PC-3 (cell line): ENCODE measurements at regions not wholly inside any gene's neighbourhood (a gene's known extent, or its start where the extent isn't known, plus 50 kb on each side); places are given as distances from the start of the nearest gene placed in this dataset.

Experiments used
- ATAC-seq: fragments of 200-7000 bp; cut with Tn5 transposase; 2 replicates; pipeline ENCODE4 v1.9.1; 2020; ENCODE audit warnings: mild to moderate bottlenecking, moderate library complexity
- BruUV-seq: library from RNA; stranded (reverse); fragments of 400-500 nt; replicated peaks from 2 replicates; lab custom pipeline; 2021; lab: Mats Ljungman, UMichigan
- CTCF ChIA-PET: fragments of 300-600 bp; sonication (Branson Sonifier 250); formaldehyde crosslinking; loops from one replicate; lab custom pipeline; 2022; ENCODE audit warnings: antibody characterized with exemption; lab: Charles Lee
- POLR2A ChIA-PET: fragments of 300-600 bp; sonication (Branson Sonifier 250); formaldehyde crosslinking; loops from one replicate; lab custom pipeline; 2022; ENCODE audit warnings: antibody characterized with exemption; ENCODE audit not compliant: unreplicated experiment; lab: Charles Lee
- DNase-seq: peaks from one replicate; pipeline ENCODE4 v3.0.0-alpha.2; 2015
- H2AFZ ChIP-seq: fragments of 300-600 bp; sonication (generic); 2 replicates; pipeline ENCODE4 v1.6.0; 2016; ENCODE audit warnings: antibody characterized with exemption, low read length
- H3F3A ChIP-seq: fragments of 300-600 bp; sonication (generic); one replicate; pipeline ENCODE4 v1.6.0; 2017; ENCODE audit warnings: antibody characterized with exemption, low read length, control low read depth, mild to moderate bottlenecking; ENCODE audit not compliant: unreplicated experiment
- H3K27ac ChIP-seq: fragments of 300-600 bp; sonication (generic); 2 replicates; pipeline ENCODE4 v1.5.1; 2016; ENCODE audit warnings: mild to moderate bottlenecking, low read length
- H3K27me3 ChIP-seq: fragments of 300-600 bp; sonication (generic); 2 replicates; pipeline ENCODE4 v1.6.1; 2016; ENCODE audit warnings: low read length, mixed read lengths
- H3K36me3 ChIP-seq: fragments of 300-600 bp; sonication (generic); 2 replicates; pipeline ENCODE4 v1.6.1; 2016; ENCODE audit warnings: low read depth, mixed run types, low read length, mixed read lengths
- H3K4me1 ChIP-seq: fragments of 300-600 bp; sonication (generic); 2 replicates; pipeline ENCODE4 v1.5.1; 2016; ENCODE audit warnings: low read length; ENCODE audit not compliant: insufficient read depth
- H3K4me2 ChIP-seq: fragments of 300-600 bp; sonication (generic); 2 replicates; pipeline ENCODE4 v1.6.0; 2016; ENCODE audit warnings: low read length
- H3K4me3 ChIP-seq: fragments of 300-600 bp; sonication (generic); 2 replicates; pipeline ENCODE4 v1.5.1; 2016; ENCODE audit warnings: mild to moderate bottlenecking, low read length, mixed read lengths
- H3K79me2 ChIP-seq: fragments of 300-600 bp; sonication (generic); 2 replicates; pipeline ENCODE4 v1.6.1; 2017; ENCODE audit warnings: low read length, mixed read lengths
- H3K9ac ChIP-seq: fragments of 300-600 bp; sonication (generic); 2 replicates; pipeline ENCODE4 v1.6.0; 2016; ENCODE audit warnings: mild to moderate bottlenecking, low read length
- H3K9me2 ChIP-seq: fragments of 300-600 bp; sonication (generic); replicated peaks from 2 replicates; pipeline ENCODE4 v1.6.1; 2016; ENCODE audit warnings: mixed run types, low read length, mixed read lengths
- H3K9me3 ChIP-seq: fragments of 300-600 bp; sonication (generic); 2 replicates; pipeline ENCODE4 v1.6.1; 2016; ENCODE audit warnings: low read length, mixed read lengths
- H4K20me1 ChIP-seq: fragments of 300-600 bp; sonication (generic); 2 replicates; pipeline ENCODE4 v1.6.1; 2016; ENCODE audit warnings: low read length, mixed read lengths
- EZH2 ChIP-seq: fragments of 300-600 bp; sonication (generic); IDR thresholded peaks from one replicate; pipeline ENCODE4 v1.6.1; 2017; ENCODE audit warnings: antibody characterized with exemption, mild to moderate bottlenecking, low read length; ENCODE audit not compliant: unreplicated experiment
- EZH2phosphoT487 ChIP-seq: fragments of 300-600 bp; sonication (generic); IDR thresholded peaks from 2 replicates; pipeline ENCODE4 v1.6.1; 2018; ENCODE audit warnings: mild to moderate bottlenecking, antibody characterized with exemption, low read length, borderline replicate concordance
- intact Hi-C: fragments of 100-400 bp; cut with micrococcal nuclease; formaldehyde crosslinking; loops from 2 replicates; pipeline ENCODE4 v1.9.0; 2023
- TF ChIP-seq, protein P1 (sequence below): fragments of 300-600 bp; sonication (generic); conservative IDR thresholded peaks from 2 replicates; pipeline ENCODE4 v1.5.1; 2017; ENCODE audit warnings: antibody characterized with exemption, low read depth, mild to moderate bottlenecking, low read length

DNA sequence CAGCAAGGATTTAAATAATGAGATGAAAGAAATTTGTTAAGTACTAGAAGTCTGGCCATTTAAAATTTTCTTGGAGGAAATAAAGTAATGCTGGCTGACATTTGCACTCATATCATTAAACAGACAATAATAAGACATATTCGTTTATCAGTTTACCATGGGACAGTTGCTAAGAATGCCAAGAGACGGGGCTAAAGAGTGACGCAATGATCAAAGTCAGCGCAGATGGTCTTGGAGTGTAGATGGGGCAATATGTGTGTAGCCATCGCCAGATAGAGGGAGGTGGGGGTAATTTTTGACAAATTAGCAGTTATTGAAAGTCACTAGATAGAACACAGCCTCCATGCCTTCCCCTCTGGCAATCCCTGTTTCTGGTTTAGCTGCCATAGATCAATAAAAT is 413.2 kb upstream of the JAG1 start:
- peaks cover 11% of the 10 kb centered on the region for H3K4me1 ChIP-seq
- no peak overlapping the region for H3K4me3 ChIP-seq
- no peak overlapping the region for H2AFZ ChIP-seq
- intact Hi-C loops: no loop called here
- no peaks in the 10 kb centered on the region for H3K27me3 ChIP-seq
- no peak for DNase-seq
- no peak overlapping the region for H3K4me2 ChIP-seq
- no peaks in the 10 kb centered on the region for H3K79me2 ChIP-seq
- TF ChIP-seq EZH2 (no peak), EZH2phosphoT487 (no peak)
- TF ChIP-seq, protein P1, sequence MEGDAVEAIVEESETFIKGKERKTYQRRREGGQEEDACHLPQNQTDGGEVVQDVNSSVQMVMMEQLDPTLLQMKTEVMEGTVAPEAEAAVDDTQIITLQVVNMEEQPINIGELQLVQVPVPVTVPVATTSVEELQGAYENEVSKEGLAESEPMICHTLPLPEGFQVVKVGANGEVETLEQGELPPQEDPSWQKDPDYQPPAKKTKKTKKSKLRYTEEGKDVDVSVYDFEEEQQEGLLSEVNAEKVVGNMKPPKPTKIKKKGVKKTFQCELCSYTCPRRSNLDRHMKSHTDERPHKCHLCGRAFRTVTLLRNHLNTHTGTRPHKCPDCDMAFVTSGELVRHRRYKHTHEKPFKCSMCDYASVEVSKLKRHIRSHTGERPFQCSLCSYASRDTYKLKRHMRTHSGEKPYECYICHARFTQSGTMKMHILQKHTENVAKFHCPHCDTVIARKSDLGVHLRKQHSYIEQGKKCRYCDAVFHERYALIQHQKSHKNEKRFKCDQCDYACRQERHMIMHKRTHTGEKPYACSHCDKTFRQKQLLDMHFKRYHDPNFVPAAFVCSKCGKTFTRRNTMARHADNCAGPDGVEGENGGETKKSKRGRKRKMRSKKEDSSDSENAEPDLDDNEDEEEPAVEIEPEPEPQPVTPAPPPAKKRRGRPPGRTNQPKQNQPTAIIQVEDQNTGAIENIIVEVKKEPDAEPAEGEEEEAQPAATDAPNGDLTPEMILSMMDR: no peak
- no peaks in the 10 kb centered on the region for H3K9me3 ChIP-seq
- ChIA-PET POLR2A (no interaction called here), CTCF (no interaction called here)
- H3K9me2 ChIP-seq: no peaks in the 10 kb centered on the region
- no peaks in the 10 kb centered on the region for H4K20me1 ChIP-seq
- no peak overlapping the region for H3K9ac ChIP-seq
- H3K36me3 ChIP-seq: no peaks in the 10 kb centered on the region
- ATAC-seq: no peak
- no TSS peak for BruUV-seq
- H3F3A ChIP-seq: no peaks in the 10 kb centered on the region
- H3K27ac ChIP-seq: no peak overlapping the region

DNA sequence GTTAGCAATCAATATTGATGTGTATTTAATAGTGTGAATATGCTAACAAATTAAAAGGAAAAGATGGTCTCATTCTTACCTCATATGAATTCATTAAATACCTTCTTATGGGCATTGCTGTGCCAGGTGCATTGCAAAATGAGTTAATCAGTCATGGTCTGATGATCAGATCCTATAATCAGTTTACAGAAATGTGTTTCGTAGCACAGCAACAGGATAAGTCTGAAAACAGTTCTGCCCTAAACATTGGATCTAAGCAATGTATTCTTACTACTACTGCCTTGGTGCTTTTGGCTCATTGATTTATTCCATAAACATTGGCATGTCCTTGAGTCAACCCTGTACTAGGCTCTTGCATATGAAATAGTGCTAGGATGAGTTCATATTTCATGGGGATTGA is 417.0 kb upstream of the JAG1 start:
- no peak overlapping the region for H2AFZ ChIP-seq
- ChIA-PET POLR2A (no interaction called here), CTCF (no interaction called here)
- BruUV-seq: no TSS peak
- no peak overlapping the region for H3K4me2 ChIP-seq
- no peaks in the 10 kb centered on the region for H3K79me2 ChIP-seq
- H3K36me3 ChIP-seq: no peaks in the 10 kb centered on the region
- DNase-seq (no peak), ATAC-seq (no peak)
- no peaks in the 10 kb centered on the region for H4K20me1 ChIP-seq
- intact Hi-C loops: no loop called here
- H3K27ac ChIP-seq: no peak overlapping the region
- no peaks in the 10 kb centered on the region for H3K27me3 ChIP-seq
- no peak overlapping the region for H3K4me3 ChIP-seq
- no peaks in the 10 kb centered on the region for H3K9me2 ChIP-seq
- H3K4me1 ChIP-seq: no peaks in the 10 kb centered on the region
- no peak overlapping the region for H3K9ac ChIP-seq
- H3K9me3 ChIP-seq: no peaks in the 10 kb centered on the region
- H3F3A ChIP-seq: no peaks in the 10 kb centered on the region
- no peak for TF ChIP-seq EZH2phosphoT487
- no peak for TF ChIP-seq EZH2
- TF ChIP-seq, protein P1: no peak

DNA sequence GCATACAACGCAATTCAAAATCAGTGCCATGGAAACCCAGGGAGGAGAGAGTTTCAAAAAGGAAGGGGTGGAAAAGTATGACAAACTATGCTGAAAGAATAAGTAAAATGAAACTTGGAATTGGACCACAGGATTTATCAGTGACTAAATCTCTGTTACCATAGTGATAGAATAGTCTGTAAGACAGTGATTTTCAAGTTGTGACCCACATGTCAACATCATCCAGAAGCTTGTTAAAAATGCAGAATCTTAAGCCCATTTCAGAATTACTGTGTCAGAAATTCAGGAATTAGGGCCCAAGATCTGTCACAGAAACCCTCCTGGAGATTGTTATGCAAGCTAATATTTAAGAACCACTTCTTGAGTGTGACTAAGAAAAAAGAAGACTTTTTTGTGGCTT is 417.7 kb upstream of the JAG1 start:
- intact Hi-C loops: no loop called here
- ATAC-seq: no peak
- Histone ChIP-seq H3K4me2 (no peak overlapping the region), H3K4me3 (no peak overlapping the region), H2AFZ (no peak overlapping the region), H3K9ac (no peak overlapping the region), H3K27me3 (no peaks in the 10 kb centered on the region), H3K4me1 (no peaks in the 10 kb centered on the region), H3F3A (no peaks in the 10 kb centered on the region), H3K9me3 (no peaks in the 10 kb centered on the region), H3K79me2 (no peaks in the 10 kb centered on the region), H4K20me1 (no peaks in the 10 kb centered on the region), H3K36me3 (no peaks in the 10 kb centered on the region), H3K9me2 (no peaks in the 10 kb centered on the region), H3K27ac (no peak overlapping the region)
- no peak for DNase-seq
- TF ChIP-seq EZH2: no peak
- ChIA-PET CTCF (no interaction called here), POLR2A (no interaction called here)
- BruUV-seq: no TSS peak
